Mucosa of gallbladder (tissue), 1 donor: ENCODE measurements at regions not wholly inside any gene's neighbourhood (a gene's known extent, or its start where the extent isn't known, plus 50 kb on each side); places are given as distances from the start of the nearest gene placed in this dataset.
"Not testable (repeated sequence)": the region's sequence is repeated elsewhere in the genome, so short reads cannot be mapped to it uniquely, and the experiment has no call there.

ENCODE experiments used
- DNase-seq: peaks from one replicate; pipeline ENCODE4 v3.0.0-alpha.2; 2020; ENCODE audit warnings: low spot score
- donor health status: DM: no; HTN: no; CAD: no.

DNA sequence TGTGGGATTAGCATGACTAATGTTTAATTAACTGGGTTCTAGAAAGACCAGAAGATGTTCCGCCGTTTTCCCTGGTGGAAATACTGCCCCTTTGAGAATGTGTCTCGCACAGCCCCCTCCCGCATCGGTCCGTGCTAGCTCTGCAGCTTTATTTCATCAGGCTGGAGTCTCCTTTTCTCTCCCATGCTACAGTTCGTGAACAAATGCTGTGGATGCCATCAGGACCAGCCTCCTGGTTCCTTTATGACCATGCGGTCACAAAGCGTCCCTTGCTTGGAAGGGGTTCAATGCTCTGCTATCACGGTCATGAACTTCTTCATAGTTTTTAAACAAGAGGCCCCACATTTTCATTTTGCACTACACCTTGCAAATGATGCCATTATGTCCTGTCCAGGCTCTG, 157.7 kb upstream of the TMEM132C start:
- no peak for DNase-seq

DNA sequence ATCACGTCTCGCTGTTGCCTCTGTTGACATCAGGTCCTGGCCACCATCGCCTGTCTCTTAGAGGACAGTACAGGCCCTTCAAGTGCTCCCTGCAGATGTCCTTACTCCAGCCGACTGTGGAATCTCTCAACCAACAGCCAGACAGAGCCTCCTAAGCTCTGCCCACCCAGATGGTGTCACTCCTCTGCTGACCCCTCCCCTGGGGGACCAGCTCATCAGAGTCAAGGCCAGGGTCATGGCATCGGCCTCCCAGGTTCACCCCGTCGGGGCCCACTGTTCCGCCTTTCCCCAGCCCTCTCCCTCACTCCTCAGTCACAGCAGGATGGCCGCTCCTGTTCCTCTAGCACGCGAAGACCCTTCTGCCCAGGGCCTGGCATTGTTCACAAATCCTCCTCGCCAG, 157.3 kb upstream of the TMEM132C start:
- DNase-seq = no peak

DNA sequence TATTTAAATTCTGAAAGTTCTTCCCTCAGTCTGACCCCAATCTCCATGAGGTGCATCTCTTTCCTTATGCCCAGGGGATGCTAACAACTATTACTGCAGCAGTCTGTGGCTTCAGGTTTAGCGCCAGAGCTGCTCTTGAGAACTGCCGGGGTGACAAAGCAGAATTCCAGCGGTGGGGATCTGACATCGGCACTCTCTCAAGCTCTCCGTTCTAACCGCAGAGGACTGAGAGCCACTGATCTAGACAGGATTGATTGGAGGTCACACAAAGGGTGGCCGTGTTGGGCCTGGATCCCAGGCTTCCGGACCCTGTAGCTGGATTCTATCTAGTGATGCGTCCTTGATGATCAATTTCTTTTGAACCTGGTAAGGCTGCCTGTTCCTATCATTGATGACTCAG, 155.6 kb upstream of the TMEM132C start:
- no peak for DNase-seq

DNA sequence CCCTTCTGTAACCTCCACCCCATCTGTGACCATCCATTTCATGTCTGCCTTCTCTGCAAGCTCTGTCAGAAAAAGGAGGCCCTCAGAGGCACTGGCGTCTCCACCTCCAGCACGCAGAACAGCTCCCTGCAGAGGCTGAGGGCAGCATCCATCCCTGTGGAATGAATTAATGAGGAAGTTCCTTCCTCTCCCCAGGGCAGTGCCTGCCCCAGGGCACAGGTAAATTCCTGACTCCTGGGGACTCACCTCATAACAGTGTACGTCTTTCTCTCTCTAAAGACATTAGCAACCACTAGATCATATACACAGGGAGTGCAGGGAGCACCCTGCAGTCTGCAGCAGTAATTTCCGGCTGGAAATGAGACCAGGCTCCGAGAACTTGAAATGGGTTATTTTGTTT, 155.0 kb upstream of the TMEM132C start:
- DNase-seq = no peak

DNA sequence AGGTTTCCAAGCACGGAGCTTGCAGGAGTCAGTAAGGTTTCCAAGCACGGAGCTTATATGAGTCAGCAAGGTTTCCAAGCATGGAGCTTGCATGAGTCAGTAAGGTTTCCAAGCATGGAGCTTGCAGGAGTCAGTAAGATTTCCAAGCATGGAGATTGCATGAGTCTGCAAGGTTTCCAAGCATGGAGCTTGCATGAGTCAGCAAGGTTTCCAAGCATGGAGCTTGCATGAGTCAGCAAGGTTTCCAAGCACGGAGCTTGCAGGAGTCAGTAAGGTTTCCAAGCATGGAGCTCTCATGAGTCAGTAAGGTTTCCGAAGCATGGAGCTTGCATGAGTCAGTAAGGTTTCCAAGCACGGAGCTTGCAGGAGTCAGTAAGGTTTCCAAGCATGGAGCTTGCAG, 153.7 kb upstream of the TMEM132C start:
- not testable (repeated sequence) for DNase-seq

DNA sequence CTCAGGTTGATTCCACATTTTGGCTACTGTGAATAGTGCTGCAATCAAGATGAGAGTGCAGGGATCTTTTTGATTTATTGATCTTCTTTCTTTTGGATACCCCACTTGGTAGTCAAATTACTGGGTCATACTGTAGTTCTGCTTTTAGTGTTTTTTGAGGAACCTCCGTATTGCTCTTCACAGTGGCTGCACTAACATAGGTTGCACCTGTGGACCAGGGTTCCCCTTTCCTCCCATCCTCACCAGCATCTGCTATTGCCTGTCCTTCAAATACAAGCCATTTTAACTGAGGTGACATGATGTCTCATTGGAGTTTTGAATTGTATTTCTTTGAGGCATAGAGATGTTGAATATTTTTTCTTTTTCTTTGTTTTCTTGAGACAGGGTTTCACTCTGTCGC, 152.5 kb upstream of the TMEM132C start:
- no peak for DNase-seq

DNA sequence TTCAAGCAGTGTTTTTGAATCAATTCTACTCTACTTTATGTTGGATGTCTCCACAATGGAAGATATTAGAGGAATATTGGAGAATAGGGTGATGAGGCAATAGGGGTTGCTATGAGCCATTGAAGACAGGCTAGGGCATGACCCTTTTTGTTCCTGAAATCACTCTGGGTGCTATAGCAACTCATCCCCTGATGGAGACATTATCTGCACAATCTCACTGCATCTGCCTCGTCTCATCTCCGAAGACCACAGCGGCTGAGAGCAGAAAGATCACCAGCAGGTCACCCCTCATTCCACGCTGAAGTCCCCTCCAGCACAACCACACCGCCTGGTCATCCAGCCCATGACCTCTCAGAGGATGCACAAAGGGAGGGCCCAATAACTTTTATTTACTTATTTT, 150.4 kb upstream of the TMEM132C start:
- no peak for DNase-seq

DNA sequence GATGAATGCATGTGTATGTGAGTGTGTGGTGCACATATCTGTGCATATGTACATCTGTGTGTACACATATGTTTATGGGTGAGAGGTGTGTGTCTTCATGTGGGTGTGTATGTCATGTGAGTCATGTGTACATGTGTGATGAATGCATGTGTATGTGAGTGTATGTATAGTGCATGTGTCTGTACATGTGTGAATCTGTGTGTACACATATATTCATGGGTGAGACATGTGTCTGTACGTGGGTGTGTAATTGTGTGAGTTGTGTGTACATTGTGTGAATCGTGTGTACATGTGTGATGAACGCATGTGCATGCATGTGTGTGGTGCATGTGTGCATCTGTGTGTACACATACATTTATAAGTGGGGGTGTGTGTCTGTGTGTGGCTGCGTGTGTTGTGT, 146.9 kb upstream of the TMEM132C start:
- DNase-seq = no peak

DNA sequence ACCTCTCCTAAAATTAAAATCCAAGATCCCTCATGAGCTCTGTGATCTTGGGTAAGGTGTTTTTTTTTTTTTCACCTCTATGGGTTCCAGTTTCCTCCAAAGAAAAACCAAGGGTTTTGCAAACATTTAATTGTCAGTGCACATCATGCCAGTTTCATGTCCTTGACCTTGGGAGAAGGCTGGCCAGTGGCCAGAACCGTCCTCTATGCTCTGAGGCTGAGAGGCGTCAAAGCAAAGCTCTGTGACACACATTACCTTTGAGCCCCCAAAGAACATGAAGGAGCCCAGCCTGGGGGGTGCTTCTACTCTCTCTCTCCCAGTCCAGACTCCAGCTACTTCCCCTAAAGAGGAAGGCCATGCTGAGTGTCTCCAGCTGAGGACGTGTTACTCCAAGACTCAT, 145.5 kb upstream of the TMEM132C start:
- DNase-seq = no peak

DNA sequence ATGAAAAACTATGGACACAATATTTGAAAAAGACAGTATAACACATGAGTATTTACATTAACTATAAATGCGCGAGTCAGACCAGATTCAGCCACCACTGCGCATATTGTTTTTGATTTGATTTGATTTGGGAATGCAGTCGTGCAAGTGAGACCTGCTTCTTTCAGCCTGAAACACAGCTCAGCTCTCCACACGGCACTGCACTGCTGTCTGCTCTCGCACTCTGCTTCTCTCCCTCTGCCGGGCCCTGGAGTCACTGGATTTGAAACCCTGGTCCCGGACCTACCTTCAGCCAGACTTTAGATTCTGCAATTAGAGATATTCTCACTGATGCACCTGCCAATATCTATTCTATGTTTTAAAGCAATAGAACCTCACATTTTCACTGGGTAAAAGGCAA, 143.9 kb upstream of the TMEM132C start:
- no peak for DNase-seq

DNA sequence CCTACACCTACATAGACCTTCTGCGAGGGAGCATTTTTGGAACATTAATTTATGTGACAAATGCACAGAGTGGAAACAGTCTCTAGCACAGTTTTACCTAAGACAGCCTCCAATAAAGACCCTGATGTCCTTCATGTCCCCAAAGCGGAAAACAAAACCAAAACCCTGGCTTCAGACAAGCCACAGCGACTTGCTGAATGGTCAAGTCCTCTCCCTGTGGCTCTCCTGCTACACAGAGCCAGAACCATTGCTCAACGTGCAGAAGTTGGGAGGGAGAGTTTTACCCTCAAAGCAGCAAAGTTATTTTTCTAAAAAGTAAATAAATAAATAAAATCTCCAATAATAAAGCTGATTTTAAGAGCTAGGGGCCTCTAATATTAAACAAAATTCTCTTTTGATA, 135.0 kb upstream of the TMEM132C start:
- no peak for DNase-seq

DNA sequence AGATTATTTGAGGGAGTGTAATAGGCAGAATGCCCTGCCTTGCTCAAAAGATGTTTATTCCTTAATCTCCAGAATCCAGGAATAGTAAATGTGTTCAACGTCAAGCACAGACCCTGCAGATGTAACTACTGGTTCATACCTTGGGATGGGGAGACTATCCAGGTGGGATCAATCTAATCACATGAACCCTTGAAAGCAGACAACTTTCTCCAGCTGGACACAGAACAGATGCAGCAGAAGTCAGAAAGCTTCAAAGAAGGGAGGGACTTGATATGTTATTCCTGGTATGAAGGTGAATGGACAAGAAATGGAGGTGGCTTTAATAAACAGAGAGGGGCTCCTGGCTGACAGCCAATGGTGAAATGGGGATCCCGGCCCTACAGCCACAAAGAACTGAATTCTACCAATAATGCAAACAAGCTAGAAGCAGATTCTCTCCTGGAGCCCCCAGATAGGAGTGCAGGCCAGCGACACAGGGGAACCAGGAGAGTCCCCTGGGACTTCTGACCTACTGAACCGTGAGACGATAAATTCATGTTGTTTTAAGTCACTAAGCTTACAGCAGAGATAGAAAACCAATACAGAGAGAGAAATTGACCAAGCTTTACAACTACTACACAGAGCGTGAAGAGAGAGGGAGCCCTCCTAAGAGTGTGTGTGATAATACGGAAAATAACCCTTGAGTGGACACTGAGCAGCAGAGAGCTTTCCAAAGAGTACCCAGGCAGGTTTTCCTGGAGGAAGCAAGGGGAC, 133.5 kb upstream of the TMEM132C start:
- no peak for DNase-seq

DNA sequence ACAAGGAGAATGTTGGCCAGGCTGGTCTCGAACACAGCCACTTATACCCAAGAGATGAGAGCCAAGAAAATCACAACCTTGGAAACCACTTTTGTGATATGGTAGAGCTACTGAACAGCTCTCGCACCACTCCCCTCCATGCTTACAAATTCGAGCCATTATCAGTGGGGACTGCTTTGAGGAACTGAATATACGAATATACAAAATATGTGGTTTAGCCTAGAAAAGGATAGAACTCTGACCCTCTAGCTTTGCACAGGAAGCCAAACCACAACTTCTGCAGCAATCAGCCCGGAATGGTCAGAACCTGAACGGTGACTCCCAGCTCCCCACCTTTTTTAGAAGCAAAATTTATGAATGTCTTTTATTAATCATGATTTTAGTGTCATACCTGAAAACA, 129.8 kb upstream of the TMEM132C start:
- DNase-seq = no peak

DNA sequence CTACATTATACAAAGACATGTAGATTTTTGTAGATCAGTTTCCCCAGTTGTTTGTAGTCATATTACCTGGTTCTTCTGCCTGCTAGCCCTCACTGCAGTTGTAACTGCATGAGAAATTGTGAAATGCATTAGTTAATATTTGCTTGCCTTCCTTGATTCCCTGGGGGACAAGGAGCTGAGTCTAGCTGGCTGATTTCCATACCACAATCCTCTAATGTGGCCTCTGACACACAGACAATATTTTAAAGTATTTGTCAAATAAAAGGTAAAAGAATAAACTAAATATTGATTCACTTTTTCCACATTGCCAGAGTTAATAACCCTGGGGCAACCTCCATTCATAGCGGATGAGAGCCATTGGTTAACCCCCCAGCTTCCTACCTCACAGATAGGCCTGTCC, 128.8 kb upstream of the TMEM132C start:
- no peak for DNase-seq

DNA sequence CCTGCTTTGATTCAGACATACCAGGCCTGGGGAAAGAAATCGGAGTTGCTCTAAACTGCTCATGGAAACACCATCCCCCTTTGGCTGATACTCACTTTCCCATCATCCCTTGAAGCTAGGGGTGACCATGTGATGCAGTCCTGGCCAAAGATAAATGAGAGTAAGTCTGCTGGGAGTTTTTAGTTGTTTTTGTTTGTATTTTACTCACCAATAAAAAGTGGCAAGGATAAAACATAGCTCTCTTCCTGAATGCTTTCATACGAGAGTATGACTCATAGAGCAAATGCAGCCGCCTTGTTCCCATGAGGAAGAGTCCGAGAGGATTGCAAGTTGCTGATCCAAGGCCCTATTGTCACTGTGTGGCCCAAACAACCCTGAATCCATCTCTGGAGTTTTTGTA, 126.4 kb upstream of the TMEM132C start:
- DNase-seq = no peak

DNA sequence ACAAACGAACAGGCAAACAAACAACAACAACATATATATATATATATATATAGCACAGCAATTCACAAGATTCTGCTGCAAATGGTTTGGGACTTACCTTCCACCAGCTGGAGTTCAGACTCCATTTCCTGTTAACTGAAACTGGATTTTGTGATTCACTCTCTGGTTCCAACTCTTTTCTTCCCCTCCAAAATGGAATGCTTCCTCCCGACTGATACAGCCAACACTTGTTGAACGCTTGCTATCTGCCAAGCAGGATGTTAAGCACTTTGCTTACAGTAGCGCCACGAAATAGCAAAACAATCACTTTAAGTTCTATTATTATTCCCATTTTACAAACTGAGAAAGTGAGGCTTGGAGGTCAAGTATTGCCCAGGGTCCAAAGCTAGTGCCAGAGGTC, 116.0 kb upstream of the TMEM132C start:
- no peak for DNase-seq

DNA sequence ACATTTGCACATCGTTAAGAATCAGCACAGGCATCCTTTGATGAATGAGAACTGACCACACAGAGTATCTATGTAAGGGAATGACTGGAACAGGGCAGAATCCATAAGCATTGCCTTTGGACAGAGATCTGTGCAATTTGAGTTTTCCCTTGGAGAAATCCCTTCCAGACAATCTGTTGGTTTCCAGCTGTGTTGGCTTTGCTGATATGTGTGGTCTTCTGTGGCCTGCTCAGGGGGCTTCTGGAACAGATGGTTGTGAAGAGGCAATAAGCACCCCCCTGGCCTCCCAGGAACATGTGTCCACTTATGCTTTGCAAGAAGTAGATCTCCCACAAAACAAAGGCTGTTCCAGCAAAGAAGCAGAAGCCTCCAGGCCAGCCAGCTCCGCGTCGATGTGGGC, 111.4 kb upstream of the TMEM132C start:
- DNase-seq = no peak

DNA sequence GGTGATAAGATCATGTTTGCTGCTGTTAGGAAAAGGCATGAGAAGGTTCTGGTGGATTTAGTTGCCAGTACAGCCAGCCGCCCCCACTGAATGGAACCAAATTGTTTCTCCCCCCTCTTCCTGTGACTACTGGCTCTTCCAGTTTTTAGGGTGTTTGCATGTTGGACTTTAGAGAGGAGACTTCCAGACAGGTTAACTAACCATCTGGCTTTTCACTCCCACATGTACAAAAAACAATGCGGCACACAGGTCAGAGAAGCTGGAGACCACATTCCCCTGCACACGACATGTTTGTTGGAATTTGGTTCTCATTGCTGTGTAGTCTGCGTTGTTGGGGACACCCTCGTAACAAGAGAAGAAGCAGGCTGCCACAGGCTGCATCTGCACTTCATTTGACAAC, 103.9 kb upstream of the TMEM132C start:
- DNase-seq = no peak

DNA sequence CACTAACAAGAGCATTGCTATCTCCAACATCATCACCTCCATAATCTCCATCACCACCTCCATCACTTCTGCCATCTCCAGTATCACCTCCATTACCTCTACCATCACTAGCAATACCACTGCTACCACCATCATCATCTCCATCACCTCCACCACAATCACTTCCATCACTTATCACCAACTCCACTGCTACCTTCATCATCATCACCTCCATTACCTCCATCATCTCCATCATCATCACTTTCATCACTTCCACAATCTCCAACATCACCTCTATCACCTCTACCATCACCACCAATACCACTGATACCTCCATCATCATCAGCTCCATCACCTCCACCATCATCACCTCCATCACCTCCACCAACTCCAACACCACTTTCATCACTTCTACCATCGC, 102.4 kb upstream of the TMEM132C start:
- DNase-seq = no peak

DNA sequence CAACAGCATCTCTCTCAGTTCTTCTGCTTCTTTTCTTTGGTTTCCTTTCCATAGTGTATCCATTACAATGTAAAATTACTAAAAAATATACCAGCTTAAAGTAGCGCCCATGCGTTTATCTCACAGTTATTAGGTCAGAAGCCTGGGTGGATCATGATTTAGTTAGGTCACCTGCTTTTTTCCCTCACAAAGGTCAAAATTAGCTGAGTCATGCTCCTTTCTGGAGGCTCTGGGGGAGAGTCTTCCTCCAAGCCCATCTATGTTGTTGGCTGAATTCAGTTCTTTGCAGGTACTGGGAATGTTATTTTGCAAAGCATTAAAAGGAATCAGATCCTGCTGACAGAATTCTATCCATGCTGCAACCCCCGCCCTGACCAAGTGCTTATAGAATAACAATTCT, 101.6 kb upstream of the TMEM132C start:
- DNase-seq = no peak

DNA sequence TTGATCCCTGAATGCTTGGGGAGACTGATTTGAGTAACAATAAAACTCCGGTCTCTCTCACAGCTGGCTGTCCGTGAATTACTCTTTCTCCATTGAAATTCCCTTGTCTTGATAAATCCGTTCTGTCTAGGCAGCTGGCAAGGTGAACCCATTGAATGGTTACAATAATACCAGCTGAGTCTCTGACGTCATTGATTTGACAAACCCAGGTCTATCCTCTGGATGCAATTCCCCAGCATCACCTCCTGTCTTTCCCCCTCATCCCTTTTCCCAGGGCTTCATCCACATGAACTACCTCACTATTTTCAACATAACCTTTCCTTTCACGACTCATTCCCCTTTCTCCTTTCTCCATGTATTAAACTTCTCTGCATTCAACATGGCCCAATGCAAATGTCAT, 98.7 kb upstream of the TMEM132C start:
- DNase-seq = no peak

DNA sequence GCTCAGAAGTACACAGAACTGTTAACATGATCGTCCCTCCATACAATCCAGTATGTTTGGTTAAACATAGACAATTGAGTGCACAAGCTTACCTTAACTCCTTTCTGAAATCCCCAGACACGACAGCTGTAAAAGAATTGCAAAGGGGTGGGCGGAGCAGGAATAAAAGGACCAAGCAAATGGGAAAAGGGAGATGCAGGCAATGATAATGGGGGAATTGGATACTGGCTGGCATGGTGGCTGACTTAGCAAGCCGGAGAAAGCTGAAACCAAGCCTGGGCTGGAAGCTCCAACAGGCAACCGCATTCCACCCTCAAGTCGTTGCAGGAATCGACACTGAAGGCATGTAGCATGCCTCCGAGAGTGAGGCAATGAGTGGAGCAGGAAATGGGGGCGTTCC, 96.8 kb upstream of the TMEM132C start:
- no peak for DNase-seq

DNA sequence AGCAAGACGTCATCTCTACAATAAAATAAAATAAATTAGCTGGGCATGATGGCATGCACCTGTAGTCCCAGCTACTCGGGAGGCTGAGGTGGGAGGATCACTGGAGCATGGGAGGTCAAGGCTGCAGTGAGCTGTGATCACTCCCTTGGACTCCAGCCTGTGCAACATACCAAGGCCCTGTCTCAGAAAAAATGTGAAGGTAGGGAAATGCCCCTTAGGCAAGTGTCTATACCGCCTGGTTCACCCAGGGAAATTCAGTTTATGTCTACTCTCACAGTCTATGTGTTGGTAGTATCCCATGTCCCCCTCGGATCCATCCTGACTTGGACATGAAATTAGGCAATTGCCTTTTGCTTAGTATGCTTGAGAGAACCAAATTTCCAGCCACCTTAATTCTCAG, 88.4 kb upstream of the TMEM132C start:
- DNase-seq = no peak

DNA sequence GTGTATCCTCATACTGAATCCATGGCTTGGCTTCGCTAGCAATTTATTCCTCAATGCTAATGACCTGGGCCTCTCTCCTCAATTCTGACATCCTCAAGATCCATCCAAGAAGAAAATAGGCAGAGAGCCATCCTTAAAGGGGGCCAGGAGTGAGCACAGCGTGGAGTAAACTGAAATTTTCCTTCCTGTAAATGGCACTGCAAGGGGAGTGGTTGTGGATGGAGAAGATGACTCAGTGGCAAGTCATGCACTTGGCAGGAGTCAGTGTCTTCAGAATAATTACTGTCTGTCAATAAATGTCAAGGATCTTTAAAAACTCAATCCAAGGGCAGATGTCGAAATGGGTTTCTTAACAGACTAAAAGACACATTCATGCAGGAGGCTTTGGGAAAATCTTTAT, 88.0 kb upstream of the TMEM132C start:
- DNase-seq = peak; percentile 18

DNA sequence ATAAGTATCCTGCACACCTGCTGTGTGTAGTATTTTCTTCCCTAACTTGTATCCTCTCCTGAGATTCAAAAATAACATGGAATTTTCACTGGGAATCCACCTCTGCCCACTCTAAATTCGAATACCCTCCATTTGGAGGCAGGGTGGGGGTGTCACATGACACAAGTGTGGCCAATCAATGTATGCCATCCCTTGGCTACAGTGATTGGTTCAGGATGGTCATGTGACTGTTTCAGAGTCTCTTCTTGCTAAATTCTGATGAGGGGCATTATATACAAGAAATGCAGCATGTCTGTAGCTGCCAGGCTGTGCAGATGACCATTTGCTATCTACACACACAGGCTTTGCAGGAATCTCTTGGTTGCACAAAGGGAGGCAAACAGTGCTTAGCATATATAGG, 86.8 kb upstream of the TMEM132C start:
- DNase-seq = no peak
